ENCODE measurements at regions not wholly inside any gene's neighbourhood (a gene's known extent, or its start where the extent isn't known, plus 50 kb on each side); places are given as distances from the start of the nearest gene placed in this dataset.
"Not testable (repeated sequence)": the region's sequence is repeated elsewhere in the genome, so short reads cannot be mapped to it uniquely, and the experiment has no call there.

DNA sequence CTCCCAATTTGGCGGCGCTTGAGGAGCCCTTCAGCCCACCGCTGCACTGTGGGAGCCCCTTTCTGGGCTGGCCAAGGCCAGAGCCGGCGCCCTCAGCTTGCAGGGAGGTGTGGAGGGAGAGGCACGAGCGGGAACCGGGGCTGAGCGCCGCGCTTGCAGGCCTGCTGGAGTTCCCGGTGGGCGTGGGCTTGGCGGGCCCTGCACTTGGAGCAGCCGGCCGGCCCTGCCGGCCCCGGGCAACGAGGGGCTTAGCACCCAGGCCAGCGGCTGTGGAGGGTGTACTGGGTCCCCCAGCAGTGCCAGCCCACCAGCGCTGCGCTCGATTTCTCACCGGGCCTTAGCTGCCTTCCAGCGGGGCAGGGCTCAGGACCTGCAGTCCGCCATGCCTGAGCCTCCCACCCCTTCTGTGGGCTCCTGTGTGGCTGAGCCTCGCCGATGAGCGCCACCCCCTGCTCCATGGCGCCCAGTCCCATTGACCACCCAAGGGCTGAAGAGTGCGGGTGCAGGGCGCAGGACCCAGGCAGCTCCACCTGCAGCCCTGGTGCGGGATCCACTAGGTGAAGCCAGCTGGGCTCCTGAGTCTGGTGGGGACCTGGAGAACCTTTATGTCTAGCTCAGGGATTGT, 815.4 kb upstream of the B3GALT2 start:
- not testable (repeated sequence) for H3K4me3 Mint-ChIP-seq, H3K27ac Mint-ChIP-seq, ATAC-seq, H3K36me3 Mint-ChIP-seq, H3K4me1 Mint-ChIP-seq, H3K27me3 Mint-ChIP-seq, H3K9me3 Mint-ChIP-seq

DNA sequence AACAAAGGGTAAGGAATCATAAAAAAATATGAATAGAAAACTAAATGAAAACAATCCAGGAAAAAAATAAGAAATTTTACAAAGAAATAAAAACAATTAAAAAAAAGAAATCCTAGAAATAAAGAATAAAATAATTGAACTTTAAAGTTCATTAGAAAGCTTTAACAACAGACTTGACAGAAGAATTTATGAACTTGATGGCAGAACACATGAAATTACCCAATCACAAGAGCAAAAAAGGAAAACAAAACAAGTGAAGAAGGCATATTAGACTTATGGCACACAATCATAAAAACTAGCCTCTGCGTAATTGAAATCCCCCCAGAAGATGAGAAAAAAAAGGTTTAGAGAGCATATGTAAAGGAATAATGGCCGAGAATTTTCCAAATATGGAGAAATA, 802.5 kb upstream of the B3GALT2 start:
- no peaks in the 10 kb centered on the region for H3K27me3 Mint-ChIP-seq
- no peaks in the 10 kb centered on the region for H3K36me3 Mint-ChIP-seq
- H3K27ac Mint-ChIP-seq = no peak overlapping the region
- ATAC-seq = no peak
- no peak overlapping the region for H3K4me3 Mint-ChIP-seq
- no peaks in the 10 kb centered on the region for H3K4me1 Mint-ChIP-seq
- peaks cover 15% of the 10 kb centered on the region for H3K9me3 Mint-ChIP-seq

DNA sequence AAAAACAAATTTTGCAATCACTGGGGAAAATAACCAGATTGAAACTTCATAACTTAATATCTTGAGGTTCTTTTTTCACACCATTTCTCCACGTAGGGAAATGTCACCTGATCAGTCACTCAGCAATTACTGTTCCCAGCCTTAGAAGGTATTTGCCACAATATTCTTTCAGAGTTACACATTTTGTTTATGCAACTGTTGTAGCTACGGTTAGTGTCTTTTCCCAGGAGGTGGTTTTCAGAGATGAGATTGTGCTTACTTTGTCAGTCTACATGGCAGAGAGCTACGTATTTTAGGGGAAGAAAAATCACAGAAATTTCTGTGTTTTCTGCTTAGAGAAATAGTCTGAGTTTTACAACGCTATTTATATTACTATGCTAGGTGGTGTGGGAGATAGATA, 792.8 kb upstream of the B3GALT2 start:
- H3K27ac Mint-ChIP-seq = no peak overlapping the region
- H3K36me3 Mint-ChIP-seq = no peaks in the 10 kb centered on the region
- no peaks in the 10 kb centered on the region for H3K9me3 Mint-ChIP-seq
- no peak for ATAC-seq
- H3K27me3 Mint-ChIP-seq = no peaks in the 10 kb centered on the region
- H3K4me1 Mint-ChIP-seq = no peaks in the 10 kb centered on the region
- H3K4me3 Mint-ChIP-seq = no peak overlapping the region

- Mint-ChIP-seq H3K36me3 (no peaks in the 10 kb centered on the region), H3K27me3 (no peaks in the 10 kb centered on the region), H3K4me1 (no peaks in the 10 kb centered on the region), H3K4me3 (no peak overlapping the region), H3K9me3 (no peaks in the 10 kb centered on the region), H3K27ac (no peak overlapping the region)
- ATAC-seq = no peak
Measured at GRCh38 chr1:193974286-193974798, 787.9 kb upstream of the B3GALT2 start.

GRCh38 chr1:193973428-193973827, 787.0 kb upstream of the B3GALT2 start:
- H3K27ac Mint-ChIP-seq = no peak overlapping the region
- H3K9me3 Mint-ChIP-seq = no peaks in the 10 kb centered on the region
- H3K4me3 Mint-ChIP-seq = no peak overlapping the region
- ATAC-seq = no peak
- H3K27me3 Mint-ChIP-seq = no peaks in the 10 kb centered on the region
- no peaks in the 10 kb centered on the region for H3K4me1 Mint-ChIP-seq
- no peaks in the 10 kb centered on the region for H3K36me3 Mint-ChIP-seq

DNA sequence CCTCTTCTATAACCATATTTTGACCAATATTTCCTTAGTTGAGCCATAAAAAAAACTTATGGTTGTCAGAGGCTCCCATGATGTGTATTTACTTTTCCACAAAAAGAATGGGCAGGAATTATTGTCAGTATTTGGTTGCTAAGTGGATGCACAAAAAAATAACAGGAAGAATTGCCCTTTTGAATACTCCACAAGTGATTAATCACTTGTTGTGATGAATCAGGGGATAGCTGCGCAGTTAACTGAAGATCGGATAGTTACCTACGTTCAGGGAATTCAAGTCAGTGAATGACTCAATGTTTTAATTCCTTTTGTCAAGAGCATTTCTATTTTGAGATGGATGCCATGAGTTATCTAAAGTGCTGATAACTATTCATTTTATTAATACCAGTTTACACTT, 785.2 kb upstream of the B3GALT2 start:
- no peak for ATAC-seq
- no peaks in the 10 kb centered on the region for H3K9me3 Mint-ChIP-seq
- no peaks in the 10 kb centered on the region for H3K4me1 Mint-ChIP-seq
- H3K36me3 Mint-ChIP-seq = no peaks in the 10 kb centered on the region
- H3K4me3 Mint-ChIP-seq = no peak overlapping the region
- H3K27me3 Mint-ChIP-seq = no peaks in the 10 kb centered on the region
- H3K27ac Mint-ChIP-seq = no peak overlapping the region

GRCh38 chr1:193960499-193960898, 774.1 kb upstream of the B3GALT2 start:
- Mint-ChIP-seq H3K9me3 (no peaks in the 10 kb centered on the region), H3K36me3 (no peaks in the 10 kb centered on the region), H3K4me1 (no peaks in the 10 kb centered on the region), H3K27me3 (no peaks in the 10 kb centered on the region), H3K27ac (no peak overlapping the region), H3K4me3 (no peak overlapping the region)
- no peak for ATAC-seq

DNA sequence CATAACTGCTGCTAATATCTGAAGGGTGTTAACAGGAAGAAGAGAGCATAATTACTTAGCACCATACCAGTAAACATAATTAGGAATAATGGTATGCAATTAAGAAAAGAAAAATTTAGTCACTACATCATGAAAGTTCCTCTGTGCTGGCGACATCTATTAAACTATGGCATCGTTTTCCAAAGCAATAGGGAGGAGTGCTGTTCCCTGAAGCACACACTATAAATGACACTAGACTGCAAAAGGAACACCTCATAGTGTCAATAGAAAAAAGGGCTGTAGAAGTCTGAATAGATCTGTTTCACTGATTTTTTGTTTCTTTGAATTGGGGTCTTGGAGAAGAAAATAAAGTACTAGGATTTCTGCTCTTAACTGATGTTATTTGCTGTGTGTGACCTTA, 773.6 kb upstream of the B3GALT2 start:
- H3K27me3 Mint-ChIP-seq = no peaks in the 10 kb centered on the region
- no peaks in the 10 kb centered on the region for H3K9me3 Mint-ChIP-seq
- no peak for ATAC-seq
- no peak overlapping the region for H3K4me3 Mint-ChIP-seq
- no peak overlapping the region for H3K27ac Mint-ChIP-seq
- no peaks in the 10 kb centered on the region for H3K4me1 Mint-ChIP-seq
- H3K36me3 Mint-ChIP-seq = no peaks in the 10 kb centered on the region

GRCh38 chr1:193957556-193958095, 771.2 kb upstream of the B3GALT2 start:
- no peaks in the 10 kb centered on the region for H3K9me3 Mint-ChIP-seq
- no peaks in the 10 kb centered on the region for H3K36me3 Mint-ChIP-seq
- H3K4me3 Mint-ChIP-seq = no peak overlapping the region
- H3K4me1 Mint-ChIP-seq = no peaks in the 10 kb centered on the region
- H3K27ac Mint-ChIP-seq = no peak overlapping the region
- ATAC-seq = no peak
- no peaks in the 10 kb centered on the region for H3K27me3 Mint-ChIP-seq

- H3K36me3 Mint-ChIP-seq = no peaks in the 10 kb centered on the region
- H3K4me3 Mint-ChIP-seq = no peak overlapping the region
- H3K27me3 Mint-ChIP-seq = no peaks in the 10 kb centered on the region
- H3K9me3 Mint-ChIP-seq = no peaks in the 10 kb centered on the region
- ATAC-seq = no peak
- H3K4me1 Mint-ChIP-seq = no peaks in the 10 kb centered on the region
- no peak overlapping the region for H3K27ac Mint-ChIP-seq
Measured at GRCh38 chr1:193952778-193953374, 766.5 kb upstream of the B3GALT2 start.

GRCh38 chr1:193951984-193952383, 765.6 kb upstream of the B3GALT2 start:
- H3K27ac Mint-ChIP-seq = no peak overlapping the region
- no peaks in the 10 kb centered on the region for H3K27me3 Mint-ChIP-seq
- ATAC-seq = no peak
- H3K9me3 Mint-ChIP-seq = peaks cover 1% of the 10 kb centered on the region
- H3K36me3 Mint-ChIP-seq = no peaks in the 10 kb centered on the region
- H3K4me1 Mint-ChIP-seq = no peaks in the 10 kb centered on the region
- H3K4me3 Mint-ChIP-seq = no peak overlapping the region

- no peaks in the 10 kb centered on the region for H3K27me3 Mint-ChIP-seq
- no peaks in the 10 kb centered on the region for H3K36me3 Mint-ChIP-seq
- no peaks in the 10 kb centered on the region for H3K4me1 Mint-ChIP-seq
- H3K9me3 Mint-ChIP-seq = peaks cover 4% of the 10 kb centered on the region
- ATAC-seq = no peak
- H3K4me3 Mint-ChIP-seq = no peak overlapping the region
- H3K27ac Mint-ChIP-seq = no peak overlapping the region
Measured at GRCh38 chr1:193944454-193944853, 758.0 kb upstream of the B3GALT2 start.

DNA sequence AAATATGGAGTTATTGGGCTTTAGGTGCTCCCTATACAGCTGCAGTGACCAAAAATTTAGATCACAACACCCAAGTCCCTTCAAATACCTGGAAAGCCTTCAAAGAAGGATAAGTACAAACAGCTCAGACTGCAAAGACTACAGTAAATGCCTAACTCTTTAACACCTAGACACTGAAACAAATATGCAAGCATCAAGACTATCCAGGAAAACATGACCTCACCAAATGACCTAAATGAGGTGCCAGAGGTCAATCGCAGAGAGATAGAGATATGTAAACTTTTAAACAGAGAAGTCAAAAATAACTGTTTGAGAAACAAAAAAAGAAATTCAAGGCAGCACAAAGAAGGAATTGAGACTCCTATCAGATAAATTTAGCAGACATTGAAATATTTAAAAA, 753.8 kb upstream of the B3GALT2 start:
- Mint-ChIP-seq H3K9me3 (no peaks in the 10 kb centered on the region), H3K4me1 (no peaks in the 10 kb centered on the region), H3K27ac (no peak overlapping the region), H3K27me3 (no peaks in the 10 kb centered on the region), H3K4me3 (no peak overlapping the region), H3K36me3 (no peaks in the 10 kb centered on the region)
- ATAC-seq = no peak

DNA sequence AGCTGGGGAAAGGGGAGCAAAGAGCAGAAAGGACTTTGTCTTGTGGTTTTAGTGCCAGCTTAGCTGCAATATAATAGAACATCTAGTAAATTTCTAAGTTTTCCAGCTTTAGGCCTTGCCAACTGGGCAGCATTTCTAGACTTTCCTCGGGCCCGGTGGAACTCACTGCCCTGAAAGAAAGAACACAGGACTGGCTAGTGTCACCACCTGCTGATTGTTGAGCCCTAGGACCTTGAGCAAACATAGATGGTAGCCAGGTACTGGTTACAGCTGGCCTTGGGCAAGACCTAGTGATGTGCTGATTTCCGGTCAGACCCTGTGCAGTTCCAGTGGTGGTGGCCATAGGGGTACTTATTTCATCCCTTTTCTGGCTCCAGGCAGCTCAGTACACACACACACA, 753.2 kb upstream of the B3GALT2 start:
- Mint-ChIP-seq H3K4me1 (no peaks in the 10 kb centered on the region), H3K4me3 (no peak overlapping the region), H3K9me3 (no peaks in the 10 kb centered on the region), H3K27me3 (no peaks in the 10 kb centered on the region), H3K27ac (no peak overlapping the region), H3K36me3 (no peaks in the 10 kb centered on the region)
- no peak for ATAC-seq

- H3K27ac Mint-ChIP-seq = no peak overlapping the region
- H3K27me3 Mint-ChIP-seq = no peaks in the 10 kb centered on the region
- H3K36me3 Mint-ChIP-seq = no peaks in the 10 kb centered on the region
- H3K4me1 Mint-ChIP-seq = no peaks in the 10 kb centered on the region
- no peaks in the 10 kb centered on the region for H3K9me3 Mint-ChIP-seq
- no peak for ATAC-seq
- no peak overlapping the region for H3K4me3 Mint-ChIP-seq
Measured at GRCh38 chr1:193937308-193937707, 750.9 kb upstream of the B3GALT2 start.

DNA sequence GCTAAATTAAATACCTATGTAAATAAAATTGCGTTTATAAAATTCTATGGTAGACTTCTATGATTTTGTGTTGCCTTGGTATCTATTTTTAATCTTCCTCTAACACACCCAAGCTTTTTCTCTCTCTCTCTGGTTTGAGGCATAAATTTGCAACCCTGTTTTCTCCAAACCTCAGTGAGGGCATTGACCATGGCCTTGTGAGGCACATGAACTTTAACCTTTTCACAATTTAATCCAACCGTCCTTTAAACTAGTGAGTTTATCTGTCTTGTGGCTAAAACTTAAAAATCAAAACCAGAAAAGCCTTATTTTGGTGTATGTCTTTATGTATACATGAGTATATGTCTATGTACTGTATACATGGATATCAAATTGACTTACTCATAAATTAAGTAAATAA, 746.6 kb upstream of the B3GALT2 start:
- H3K9me3 Mint-ChIP-seq = no peaks in the 10 kb centered on the region
- no peaks in the 10 kb centered on the region for H3K4me1 Mint-ChIP-seq
- H3K36me3 Mint-ChIP-seq = no peaks in the 10 kb centered on the region
- H3K4me3 Mint-ChIP-seq = no peak overlapping the region
- no peaks in the 10 kb centered on the region for H3K27me3 Mint-ChIP-seq
- no peak for ATAC-seq
- H3K27ac Mint-ChIP-seq = no peak overlapping the region

All from stimulated activated memory B cell treated with anti-CD40 and anti-IgM and Interleukin-4, amounts not matched to agents 10 μg/mL and 1 μg/mL and 100 μg/mL, for 72 hours (primary cell).